HG03060 (cell line): ENCODE measurements at regions not wholly inside any gene's neighbourhood (a gene's known extent, or its start where the extent isn't known, plus 50 kb on each side); places are given as distances from the start of the nearest gene placed in this dataset.
"Not testable (repeated sequence)": the region's sequence is repeated elsewhere in the genome, so short reads cannot be mapped to it uniquely, and the experiment has no call there.

ENCODE experiments used
- ATAC-seq: cut with Tn5 transposase; IDR thresholded peaks from one replicate; pipeline ENCODE4 v1.9.1; 2021; ENCODE audit warnings: low read depth, moderate number of reproducible peaks; ENCODE audit not compliant: unreplicated experiment

- no peak for ATAC-seq
These were observed 79.0 kb upstream of the NOX3 start for GRCh38 chr6:155534678-155535077.

GRCh38 chr6:155530219-155530834 is 74.7 kb upstream of the NOX3 start:
- peak; percentile 57 for ATAC-seq

GRCh38 chr6:155529814-155530213 is 74.2 kb upstream of the NOX3 start:
- not testable (repeated sequence) for ATAC-seq

- ATAC-seq: no peak
These were observed 73.4 kb upstream of the NOX3 start for GRCh38 chr6:155528982-155529453.

- no peak for ATAC-seq
These were observed 72.7 kb upstream of the NOX3 start for GRCh38 chr6:155528335-155528734.

GRCh38 chr6:155527443-155527842 is 71.8 kb upstream of the NOX3 start:
- ATAC-seq: no peak

GRCh38 chr6:155523821-155524651 is 68.4 kb upstream of the NOX3 start:
- no peak for ATAC-seq

GRCh38 chr6:155521719-155522118 is 66.1 kb upstream of the NOX3 start:
- no peak for ATAC-seq

- no peak for ATAC-seq
These were observed 64.4 kb upstream of the NOX3 start for GRCh38 chr6:155520078-155520477.

- ATAC-seq: no peak
These were observed 63.6 kb upstream of the NOX3 start for GRCh38 chr6:155519176-155519738.

- no peak for ATAC-seq
These were observed 61.7 kb upstream of the NOX3 start for GRCh38 chr6:155517294-155517693.

GRCh38 chr6:155510879-155511278 is 55.2 kb upstream of the NOX3 start:
- ATAC-seq: peak; percentile 47

GRCh38 chr6:155509743-155510475 is 54.3 kb upstream of the NOX3 start:
- ATAC-seq: no peak

- ATAC-seq: no peak
These were observed 50.0 kb upstream of the NOX3 start for GRCh38 chr6:155505608-155505989.
